CD4-positive, alpha-beta T cell (primary cell): ENCODE measurements at regions not wholly inside any gene's neighbourhood (a gene's known extent, or its start where the extent isn't known, plus 50 kb on each side); places are given as distances from the start of the nearest gene placed in this dataset.

ENCODE experiments used
- ATAC-seq: fragments of 200-7000 bp; cut with Tn5 transposase; one replicate; pipeline ENCODE4 v1.10.0; 2022; ENCODE audit warnings: mild to moderate bottlenecking; ENCODE audit not compliant: poor library complexity
- CTCF ChIA-PET: fragments of 350-600 bp; sonication (Branson Sonifier 250); formaldehyde crosslinking; loops from one replicate; lab custom pipeline; 2021; ENCODE audit warnings: antibody characterized with exemption, inconsistent platforms; lab: Charles Lee
- POLR2A ChIA-PET: fragments of 350-600 bp; sonication (Branson Sonifier 250); formaldehyde crosslinking; loops from one replicate; lab custom pipeline; 2021; ENCODE audit warnings: antibody characterized with exemption, inconsistent platforms; lab: Charles Lee
- DNase-seq, 14 experiments: peaks; one replicate each; pipeline ENCODE4 v3.0.0-alpha.2; 2013 to 2020; ENCODE audit warnings: mixed read lengths in 2 of 14
- H3K27ac ChIP-seq, 2 donors: one replicate each; pipeline versions ENCODE4 v1.5.1 to v1.7.0; 2013; ENCODE audit warnings: low read length in 2 of 2, low read depth in 1 of 2, mild to moderate bottlenecking in 1 of 2
- H3K27me3 ChIP-seq, 2 experiments: 1 replicate in 1 of 2; 2 replicates in 1 of 2; pipeline versions ENCODE4 v1.6.1 to v1.7.0; 2013; ENCODE audit warnings: low read length in 2 of 2, control low read depth in 1 of 2, mild to moderate bottlenecking in 1 of 2, moderate library complexity in 1 of 2; ENCODE audit not compliant: insufficient read depth in 2 of 2, control insufficient read depth in 1 of 2
- H3K36me3 ChIP-seq: one replicate; pipeline ENCODE4 v1.6.1; 2013; ENCODE audit warnings: low read length, control low read depth; ENCODE audit not compliant: insufficient read depth
- H3K4me1 ChIP-seq: one replicate; pipeline ENCODE4 v1.6.1; 2013; ENCODE audit warnings: low read length, control low read depth; ENCODE audit not compliant: insufficient read depth
- H3K4me3 ChIP-seq: one replicate; pipeline ENCODE4 v1.5.1; 2013; ENCODE audit warnings: mild to moderate bottlenecking, low read length, moderate library complexity
- H3K9me3 ChIP-seq, 2 experiments: 1 replicate in 1 of 2; 2 replicates in 1 of 2; pipeline versions ENCODE4 v1.6.1 to v1.7.0; 2013; ENCODE audit warnings: low read length in 2 of 2, mild to moderate bottlenecking in 2 of 2, control low read depth in 1 of 2, moderate library complexity in 1 of 2; ENCODE audit not compliant: control insufficient read depth in 1 of 2, insufficient read depth in 1 of 2
- H3K27ac Mint-ChIP-seq: one replicate; pipeline ENCODE4 v1.8.0; 2020; ENCODE audit warnings: mixed read lengths
- H3K27me3 Mint-ChIP-seq: one replicate; pipeline ENCODE4 v1.8.0; 2021; ENCODE audit warnings: mixed read lengths
- H3K36me3 Mint-ChIP-seq: one replicate; pipeline ENCODE4 v1.8.0; 2021; ENCODE audit warnings: low read depth, mixed read lengths
- H3K4me1 Mint-ChIP-seq: one replicate; pipeline ENCODE4 v1.8.0; 2021; ENCODE audit warnings: low read depth, mixed read lengths
- H3K4me3 Mint-ChIP-seq: one replicate; pipeline ENCODE4 v1.8.0; 2020; ENCODE audit warnings: mild to moderate bottlenecking, mixed read lengths
- H3K9me3 Mint-ChIP-seq: one replicate; pipeline ENCODE4 v1.8.0; 2020; ENCODE audit warnings: mixed read lengths
- CTCF ChIP-seq: fragments of 200-600 bp; IDR thresholded peaks from one replicate; pipeline ENCODE4 v1.8.0; 2022; ENCODE audit warnings: antibody characterized with exemption, mild to moderate bottlenecking
- intact Hi-C, 2 experiments: fragments of 100-400 bp; cut with DNase I in 1 of 2; cut with micrococcal nuclease in 1 of 2; formaldehyde crosslinking; loops; one replicate each; pipeline versions ENCODE4 v1.15.1 to v1.9.0; 2023 to 2025; cut with DNase I, micrococcal nuclease

DNA sequence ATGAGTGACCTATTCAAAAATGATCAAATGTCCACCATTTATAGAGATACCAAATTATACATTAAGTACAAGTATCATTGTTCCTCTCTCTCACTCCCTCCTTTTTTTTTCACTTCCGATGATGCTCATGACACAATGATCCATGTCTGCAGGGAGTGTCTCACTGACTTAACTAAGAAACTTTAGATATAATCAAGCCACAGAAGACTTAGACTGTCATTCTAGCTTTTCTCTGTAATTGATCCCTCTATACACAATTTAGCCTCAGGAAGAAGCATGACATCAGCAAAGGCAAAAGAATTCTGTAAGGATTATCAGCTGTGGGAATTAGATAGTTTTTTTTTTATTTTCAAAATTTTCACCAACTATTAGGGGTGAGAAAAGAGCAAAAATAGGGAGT is 734.9 kb upstream of the PCDH9 start:
- Histone ChIP-seq H3K27ac (no peak overlapping the region), H3K4me1 (no peaks in the 10 kb centered on the region), H3K27me3 (no peaks in the 10 kb centered on the region), H3K4me3 (no peak overlapping the region), H3K9me3 (peaks cover 0 to 3% of the 10 kb centered on the region in 2 experiments), H3K36me3 (no peaks in the 10 kb centered on the region)
- intact Hi-C loops: no loop called here
- no peaks in the 10 kb centered on the region for H3K4me1 Mint-ChIP-seq
- H3K9me3 Mint-ChIP-seq: peaks cover 6% of the 10 kb centered on the region
- no peak overlapping the region for H3K4me3 Mint-ChIP-seq
- CTCF ChIA-PET: no interaction called here
- ATAC-seq (no peak), DNase-seq (no peak)
- TF ChIP-seq CTCF: no peak
- POLR2A ChIA-PET: no interaction called here
- H3K36me3 Mint-ChIP-seq: no peaks in the 10 kb centered on the region
- no peak overlapping the region for H3K27ac Mint-ChIP-seq
- H3K27me3 Mint-ChIP-seq: no peaks in the 10 kb centered on the region

- H3K27ac ChIP-seq: no peak overlapping the region
- H3K27ac Mint-ChIP-seq: no peak overlapping the region
- POLR2A ChIA-PET: no interaction called here
- intact Hi-C loops: no loop called here
- H3K9me3 ChIP-seq: peaks cover 0 to under 1% of the 10 kb centered on the region in 2 experiments
- no peaks in the 10 kb centered on the region for H3K36me3 ChIP-seq
- no peaks in the 10 kb centered on the region for H3K27me3 ChIP-seq
- no peak for TF ChIP-seq CTCF
- no peaks in the 10 kb centered on the region for H3K4me1 ChIP-seq
- no peak overlapping the region for H3K4me3 ChIP-seq
- ATAC-seq: no peak
- H3K27me3 Mint-ChIP-seq: no peaks in the 10 kb centered on the region
- DNase-seq: no peak
- H3K9me3 Mint-ChIP-seq: peaks cover 6% of the 10 kb centered on the region
- no peak overlapping the region for H3K4me3 Mint-ChIP-seq
- no peaks in the 10 kb centered on the region for H3K4me1 Mint-ChIP-seq
- CTCF ChIA-PET: no interaction called here
- no peaks in the 10 kb centered on the region for H3K36me3 Mint-ChIP-seq
Measured at GRCh38 chr13:67964091-67964490, 734.0 kb upstream of the PCDH9 start.

GRCh38 chr13:67961331-67961730 is 731.2 kb upstream of the PCDH9 start:
- intact Hi-C loops: no loop called here
- ATAC-seq: no peak
- no peaks in the 10 kb centered on the region for H3K4me1 ChIP-seq
- H3K27ac Mint-ChIP-seq: no peak overlapping the region
- no peak overlapping the region for H3K4me3 Mint-ChIP-seq
- peaks cover 0 to 5% of the 10 kb centered on the region in 2 experiments for H3K9me3 ChIP-seq
- no peak for DNase-seq
- no peaks in the 10 kb centered on the region for H3K27me3 Mint-ChIP-seq
- no peak for TF ChIP-seq CTCF
- no peak overlapping the region for H3K27ac ChIP-seq
- ChIA-PET CTCF (no interaction called here), POLR2A (no interaction called here)
- H3K36me3 ChIP-seq: no peaks in the 10 kb centered on the region
- H3K4me1 Mint-ChIP-seq: no peaks in the 10 kb centered on the region
- no peaks in the 10 kb centered on the region for H3K36me3 Mint-ChIP-seq
- peaks cover 4% of the 10 kb centered on the region for H3K9me3 Mint-ChIP-seq
- no peak overlapping the region for H3K4me3 ChIP-seq
- H3K27me3 ChIP-seq: no peaks in the 10 kb centered on the region
